Hepatocyte (in vitro differentiated cells): ENCODE measurements at regions not wholly inside any gene's neighbourhood (a gene's known extent, or its start where the extent isn't known, plus 50 kb on each side); places are given as distances from the start of the nearest gene placed in this dataset.
"Not testable (repeated sequence)": the region's sequence is repeated elsewhere in the genome, so short reads cannot be mapped to it uniquely, and the experiment has no call there.

Source experiments
- DNase-seq: peaks from one replicate; pipeline ENCODE4 v3.0.0-alpha.2; 2016; ENCODE audit warnings: low spot score
- H2AFZ ChIP-seq: fragments of 200-600 bp; sonication (generic); 2 replicates; pipeline ENCODE4 v1.6.0; 2016; ENCODE audit warnings: antibody characterized with exemption, mild to moderate bottlenecking
- H3K27ac ChIP-seq: fragments of 200-600 bp; sonication (generic); 2 replicates; pipeline ENCODE4 v1.5.1; 2016; ENCODE audit warnings: mild to moderate bottlenecking
- H3K27me3 ChIP-seq: fragments of 200-600 bp; sonication (generic); 2 replicates; pipeline ENCODE4 v1.6.1; 2016
- H3K36me3 ChIP-seq: fragments of 200-600 bp; sonication (generic); replicated peaks from 2 replicates; pipeline ENCODE4 v1.5.1; 2016; ENCODE audit warnings: low read depth; ENCODE audit not compliant: insufficient read depth
- H3K4me1 ChIP-seq: fragments of 200-600 bp; sonication (generic); 2 replicates; pipeline ENCODE4 v1.5.1; 2016; ENCODE audit warnings: mild to moderate bottlenecking, moderate library complexity; ENCODE audit not compliant: insufficient read depth
- H3K4me2 ChIP-seq: fragments of 200-600 bp; sonication (generic); 2 replicates; pipeline ENCODE4 v1.6.0; 2016
- H3K4me3 ChIP-seq: fragments of 200-600 bp; sonication (generic); 2 replicates; pipeline ENCODE4 v1.5.1; 2016; ENCODE audit warnings: mild to moderate bottlenecking
- H3K79me2 ChIP-seq: fragments of 200-600 bp; sonication (generic); 2 replicates; pipeline ENCODE4 v1.6.0; 2017; ENCODE audit warnings: mild to moderate bottlenecking
- H3K9me2 ChIP-seq: fragments of 200-600 bp; sonication (generic); replicated peaks from 2 replicates; pipeline ENCODE4 v1.6.0; 2017; ENCODE audit warnings: mild to moderate bottlenecking; ENCODE audit not compliant: insufficient read depth
- H3K9me3 ChIP-seq: fragments of 200-600 bp; sonication (generic); 2 replicates; pipeline ENCODE4 v1.5.1; 2016; ENCODE audit warnings: low read depth, mild to moderate bottlenecking
- H4K20me1 ChIP-seq: fragments of 200-600 bp; sonication (generic); 2 replicates; pipeline ENCODE4 v1.6.0; 2016; ENCODE audit warnings: mild to moderate bottlenecking; ENCODE audit not compliant: insufficient read depth, poor library complexity, severe bottlenecking
- EZH2 ChIP-seq: fragments of 200-600 bp; sonication (generic); IDR thresholded peaks from 2 replicates; pipeline ENCODE4 v1.6.1; 2016; ENCODE audit warnings: antibody characterized with exemption, mild to moderate bottlenecking, borderline replicate concordance
- EZH2phosphoT487 ChIP-seq: fragments of 200-600 bp; sonication (generic); IDR thresholded peaks from one replicate; pipeline ENCODE4 v1.6.1; 2018; ENCODE audit warnings: antibody characterized with exemption, mild to moderate bottlenecking, low read depth, moderate library complexity; ENCODE audit not compliant: unreplicated experiment, severe bottlenecking
- WGBS: methylation state at CpG from one replicate; pipeline ENCODE4 v1.1.6; 2016; ENCODE audit warnings: low lambda C conversion rate; ENCODE audit errors: missing lambda C conversion rate; 5-methylcytosine and 5-hydroxymethylcytosine counted together
- TF ChIP-seq, protein P1 (sequence below): fragments of 200-600 bp; sonication (generic); IDR thresholded peaks from 2 replicates; pipeline ENCODE4 v1.5.1; 2016; ENCODE audit warnings: antibody characterized with exemption, mild to moderate bottlenecking; ENCODE audit not compliant: poor library complexity

DNA sequence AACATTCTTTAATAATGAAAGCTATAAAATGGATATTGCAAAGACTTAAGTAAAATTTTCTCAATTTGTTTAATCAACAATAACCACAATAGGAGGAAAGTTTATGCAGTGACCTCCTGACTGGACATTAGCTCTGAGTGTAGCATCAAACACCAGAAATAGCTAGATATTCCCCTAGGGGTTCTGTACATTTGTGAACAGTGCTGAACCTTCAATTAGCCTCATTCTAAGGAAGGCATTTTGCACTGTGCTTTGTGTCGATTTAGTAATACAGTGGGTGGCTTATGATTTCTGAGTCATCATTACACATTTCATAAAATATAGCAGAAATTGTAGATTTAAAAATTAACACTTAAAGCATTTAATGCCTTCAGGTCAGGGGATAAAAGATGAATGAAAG, 367.3 kb upstream of the PCDH15 start:
- 82% methylated on average over 1 of the region's 1 CpG for WGBS

DNA sequence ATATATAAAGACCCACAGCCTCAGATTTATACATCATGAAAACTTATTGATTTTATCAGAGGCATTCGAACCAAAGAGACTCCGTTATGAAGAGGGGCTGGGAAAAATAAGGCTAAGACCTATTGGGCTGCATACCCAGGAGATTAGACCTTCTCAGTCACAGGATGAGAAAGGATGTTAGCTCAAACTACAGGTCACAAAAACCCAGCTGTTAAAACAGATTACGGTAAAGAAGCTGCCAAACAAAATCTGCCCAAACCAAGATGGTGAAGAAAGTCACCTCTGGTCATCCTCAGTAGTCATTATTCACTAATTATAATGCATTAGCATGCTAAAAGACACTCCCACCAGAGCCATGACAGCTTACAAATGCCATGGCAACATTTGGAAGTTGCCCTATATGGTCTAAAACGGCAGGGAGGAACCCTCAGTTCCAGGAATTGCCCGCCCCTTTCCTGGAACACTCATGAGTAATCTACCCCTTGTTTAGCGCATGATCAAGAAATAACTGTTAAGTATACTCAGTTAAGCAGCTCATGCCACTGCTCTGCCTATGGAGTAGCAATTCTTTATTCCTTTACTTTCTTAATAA, 362.5 kb upstream of the PCDH15 start:
- Histone ChIP-seq H3K4me3 (no peak overlapping the region), H3K36me3 (no peaks in the 10 kb centered on the region), H4K20me1 (no peaks in the 10 kb centered on the region), H3K9me3 (no peaks in the 10 kb centered on the region), H3K79me2 (no peaks in the 10 kb centered on the region), H2AFZ (no peak overlapping the region), H3K27ac (no peak overlapping the region), H3K4me1 (no peaks in the 10 kb centered on the region), H3K9me2 (no peaks in the 10 kb centered on the region), H3K4me2 (no peak overlapping the region), H3K27me3 (no peaks in the 10 kb centered on the region)
- 90% methylated on average over 6 of the region's 6 CpGs for WGBS
- no peak for TF ChIP-seq EZH2
- no peak for DNase-seq

More for the DNA sequence above, 367.3 kb upstream of the PCDH15 start:
- no peak overlapping the region for H2AFZ ChIP-seq
- peaks cover 2% of the 10 kb centered on the region for H3K27me3 ChIP-seq
- no peaks in the 10 kb centered on the region for H3K36me3 ChIP-seq
- H3K4me2 ChIP-seq = no peak overlapping the region
- no peaks in the 10 kb centered on the region for H3K4me1 ChIP-seq
- H3K4me3 ChIP-seq = no peak overlapping the region
- H3K9me3 ChIP-seq = no peaks in the 10 kb centered on the region
- TF ChIP-seq EZH2phosphoT487 = no peak
- no peak for TF ChIP-seq EZH2
- TF ChIP-seq, protein P1, sequence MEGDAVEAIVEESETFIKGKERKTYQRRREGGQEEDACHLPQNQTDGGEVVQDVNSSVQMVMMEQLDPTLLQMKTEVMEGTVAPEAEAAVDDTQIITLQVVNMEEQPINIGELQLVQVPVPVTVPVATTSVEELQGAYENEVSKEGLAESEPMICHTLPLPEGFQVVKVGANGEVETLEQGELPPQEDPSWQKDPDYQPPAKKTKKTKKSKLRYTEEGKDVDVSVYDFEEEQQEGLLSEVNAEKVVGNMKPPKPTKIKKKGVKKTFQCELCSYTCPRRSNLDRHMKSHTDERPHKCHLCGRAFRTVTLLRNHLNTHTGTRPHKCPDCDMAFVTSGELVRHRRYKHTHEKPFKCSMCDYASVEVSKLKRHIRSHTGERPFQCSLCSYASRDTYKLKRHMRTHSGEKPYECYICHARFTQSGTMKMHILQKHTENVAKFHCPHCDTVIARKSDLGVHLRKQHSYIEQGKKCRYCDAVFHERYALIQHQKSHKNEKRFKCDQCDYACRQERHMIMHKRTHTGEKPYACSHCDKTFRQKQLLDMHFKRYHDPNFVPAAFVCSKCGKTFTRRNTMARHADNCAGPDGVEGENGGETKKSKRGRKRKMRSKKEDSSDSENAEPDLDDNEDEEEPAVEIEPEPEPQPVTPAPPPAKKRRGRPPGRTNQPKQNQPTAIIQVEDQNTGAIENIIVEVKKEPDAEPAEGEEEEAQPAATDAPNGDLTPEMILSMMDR = no peak
- H3K27ac ChIP-seq = no peak overlapping the region
- no peaks in the 10 kb centered on the region for H3K79me2 ChIP-seq
- no peak for DNase-seq
- H3K9me2 ChIP-seq = no peaks in the 10 kb centered on the region
- H4K20me1 ChIP-seq = no peaks in the 10 kb centered on the region

- not testable (repeated sequence) for H3K27me3 ChIP-seq, H3K36me3 ChIP-seq, H4K20me1 ChIP-seq, H3K27ac ChIP-seq, H3K79me2 ChIP-seq, H3K4me1 ChIP-seq, H3K4me3 ChIP-seq, DNase-seq, H3K9me2 ChIP-seq, H2AFZ ChIP-seq, H3K9me3 ChIP-seq, H3K4me2 ChIP-seq
- 100% methylated on average over 2 of the region's 2 CpGs for WGBS
Measured at GRCh38 chr10:55162321-55162720, 361.3 kb upstream of the PCDH15 start.

GRCh38 chr10:55160655-55161283, 359.7 kb upstream of the PCDH15 start:
- no peak overlapping the region for H3K4me2 ChIP-seq
- H3K4me3 ChIP-seq = no peak overlapping the region
- no peaks in the 10 kb centered on the region for H3K79me2 ChIP-seq
- H3K27ac ChIP-seq = no peak overlapping the region
- H2AFZ ChIP-seq = no peak overlapping the region
- H3K9me2 ChIP-seq = no peaks in the 10 kb centered on the region
- H3K36me3 ChIP-seq = no peaks in the 10 kb centered on the region
- no peaks in the 10 kb centered on the region for H3K27me3 ChIP-seq
- 46% methylated on average over 5 of the region's 5 CpGs for WGBS
- TF ChIP-seq EZH2phosphoT487 (no peak), EZH2 (no peak)
- TF ChIP-seq, protein P1 = no peak
- no peaks in the 10 kb centered on the region for H3K4me1 ChIP-seq
- H4K20me1 ChIP-seq = no peaks in the 10 kb centered on the region
- no peaks in the 10 kb centered on the region for H3K9me3 ChIP-seq
- DNase-seq = no peak
